Natural killer cell (primary cell): ENCODE measurements at regions not wholly inside any gene's neighbourhood (a gene's known extent, or its start where the extent isn't known, plus 50 kb on each side); places are given as distances from the start of the nearest gene placed in this dataset.

Experiments used
- ATAC-seq, 3 donors: fragments of 150-1000 bp in 2 of 3; fragments of 200-7000 bp in 1 of 3; cut with Tn5 transposase; 1 replicate in 1 of 3; 2 replicates in 2 of 3; pipeline ENCODE4 v1.10.0; 2021; ENCODE audit warnings: mild to moderate bottlenecking in 2 of 3, moderate library complexity in 2 of 3
- DNase-seq, 2 donors: peaks; one replicate each; pipeline versions ENCODE4 v3.0.0 to v3.0.0-alpha.2; 2013 to 2021; ENCODE audit warnings: mixed read lengths in 1 of 2
- H3K27ac ChIP-seq: one replicate; pipeline ENCODE4 v1.5.1; 2013; ENCODE audit warnings: mild to moderate bottlenecking, low read length
- H3K27me3 ChIP-seq: one replicate; pipeline ENCODE4 v1.6.1; 2013; ENCODE audit warnings: low read length; ENCODE audit not compliant: control insufficient read depth, insufficient read depth
- H3K36me3 ChIP-seq: one replicate; pipeline ENCODE4 v1.6.1; 2013; ENCODE audit warnings: low read length; ENCODE audit not compliant: control insufficient read depth, insufficient read depth
- H3K4me1 ChIP-seq: one replicate; pipeline ENCODE4 v1.6.1; 2013; ENCODE audit warnings: low read length; ENCODE audit not compliant: control insufficient read depth, insufficient read depth
- H3K4me3 ChIP-seq: one replicate; pipeline ENCODE4 v1.5.1; 2013; ENCODE audit warnings: low read length
- H3K9me3 ChIP-seq: one replicate; pipeline ENCODE4 v1.6.1; 2013; ENCODE audit warnings: low read length; ENCODE audit not compliant: control insufficient read depth, insufficient read depth
- H3K27ac Mint-ChIP-seq, 2 donors: one replicate each; pipeline ENCODE4 v1.8.0; 2022; ENCODE audit warnings: mild to moderate bottlenecking in 2 of 2, mixed read lengths in 2 of 2, moderate library complexity in 1 of 2
- H3K27me3 Mint-ChIP-seq, 2 donors: one replicate each; pipeline ENCODE4 v1.8.0; 2022; ENCODE audit warnings: low read depth in 2 of 2, mixed read lengths in 2 of 2
- H3K36me3 Mint-ChIP-seq: one replicate; pipeline ENCODE4 v1.8.0; 2022; ENCODE audit warnings: mixed read lengths
- H3K4me1 Mint-ChIP-seq, 2 donors: one replicate each; pipeline ENCODE4 v1.8.0; 2022; ENCODE audit warnings: mixed read lengths in 2 of 2
- H3K4me3 Mint-ChIP-seq: one replicate; pipeline ENCODE4 v1.8.0; 2022; ENCODE audit warnings: mild to moderate bottlenecking, moderate library complexity, mixed read lengths
- H3K9me3 Mint-ChIP-seq, 2 donors: one replicate each; pipeline ENCODE4 v1.8.0; 2022; ENCODE audit warnings: mixed read lengths in 2 of 2
- CTCF ChIP-seq: fragments of 200-600 bp; IDR thresholded peaks from one replicate; pipeline ENCODE4 v1.8.0; 2022; ENCODE audit warnings: antibody characterized with exemption
- WGBS: methylation state at CpG from one replicate; pipeline ENCODE4 v1.1.7; 2013; ENCODE audit warnings: missing lambda C conversion rate; ENCODE audit not compliant: insufficient coverage; 5-methylcytosine and 5-hydroxymethylcytosine counted together
- intact Hi-C: fragments of 100-400 bp; cut with micrococcal nuclease; formaldehyde crosslinking; loops from one replicate; pipeline ENCODE4 v1.14.2; 2022

GRCh38 chr21:16642353-16642752, 870.5 kb upstream of the CXADR start:
- H3K4me1 Mint-ChIP-seq = no peaks in the 10 kb centered on the region
- H3K4me1 ChIP-seq = no peaks in the 10 kb centered on the region
- WGBS = 89% methylated on average over 1 of the region's 1 CpG
- no peak for ATAC-seq
- TF ChIP-seq CTCF = no peak
- H3K36me3 ChIP-seq = no peaks in the 10 kb centered on the region
- no peak overlapping the region for H3K4me3 Mint-ChIP-seq
- H3K9me3 ChIP-seq = no peaks in the 10 kb centered on the region
- no peaks in the 10 kb centered on the region for H3K27me3 Mint-ChIP-seq
- no peaks in the 10 kb centered on the region for H3K36me3 Mint-ChIP-seq
- intact Hi-C loops = no loop called here
- no peak overlapping the region for H3K27ac ChIP-seq
- H3K4me3 ChIP-seq = no peak overlapping the region
- no peak overlapping the region for H3K27ac Mint-ChIP-seq
- DNase-seq = no peak
- peaks cover 5 to 15% of the 10 kb centered on the region in 2 donors for H3K9me3 Mint-ChIP-seq
- H3K27me3 ChIP-seq = no peaks in the 10 kb centered on the region

- Mint-ChIP-seq H3K9me3 (peaks cover 13 to 22% of the 10 kb centered on the region in 2 donors), H3K4me1 (no peaks in the 10 kb centered on the region), H3K27me3 (no peaks in the 10 kb centered on the region), H3K36me3 (no peaks in the 10 kb centered on the region), H3K4me3 (no peak overlapping the region), H3K27ac (no peak overlapping the region)
- Histone ChIP-seq H3K9me3 (no peaks in the 10 kb centered on the region), H3K27me3 (no peaks in the 10 kb centered on the region), H3K4me3 (no peak overlapping the region), H3K4me1 (no peaks in the 10 kb centered on the region), H3K27ac (no peak overlapping the region), H3K36me3 (no peaks in the 10 kb centered on the region)
- DNase-seq (no peak), ATAC-seq (no peak)
- intact Hi-C loops = no loop called here
- WGBS = 89% methylated on average over 1 of the region's 3 CpGs
- TF ChIP-seq CTCF = no peak
These were observed 868.2 kb upstream of the CXADR start for GRCh38 chr21:16644685-16645084.

GRCh38 chr21:16650714-16651366, 862.0 kb upstream of the CXADR start:
- Histone ChIP-seq H3K9me3 (no peaks in the 10 kb centered on the region), H3K4me3 (no peak overlapping the region), H3K27ac (no peak overlapping the region), H3K36me3 (no peaks in the 10 kb centered on the region), H3K27me3 (no peaks in the 10 kb centered on the region), H3K4me1 (no peaks in the 10 kb centered on the region)
- Mint-ChIP-seq H3K27me3 (no peaks in the 10 kb centered on the region), H3K9me3 (peaks cover 22% of the 10 kb centered on the region in 2 donors), H3K4me3 (no peak overlapping the region), H3K36me3 (no peaks in the 10 kb centered on the region), H3K27ac (no peak overlapping the region), H3K4me1 (no peaks in the 10 kb centered on the region)
- ATAC-seq (no peak), DNase-seq (no peak)
- intact Hi-C loops = no loop called here
- 91% methylated on average over 6 of the region's 7 CpGs for WGBS
- TF ChIP-seq CTCF = no peak

GRCh38 chr21:16651956-16652355, 860.9 kb upstream of the CXADR start:
- no peaks in the 10 kb centered on the region for H3K4me1 Mint-ChIP-seq
- Histone ChIP-seq H3K36me3 (no peaks in the 10 kb centered on the region), H3K4me3 (no peak overlapping the region), H3K4me1 (no peaks in the 10 kb centered on the region), H3K27me3 (no peaks in the 10 kb centered on the region), H3K27ac (no peak overlapping the region), H3K9me3 (no peaks in the 10 kb centered on the region)
- H3K27me3 Mint-ChIP-seq = no peaks in the 10 kb centered on the region
- 90% methylated on average over 3 of the region's 3 CpGs for WGBS
- no peak overlapping the region for H3K27ac Mint-ChIP-seq
- TF ChIP-seq CTCF = no peak
- peaks cover 22 to 23% of the 10 kb centered on the region in 2 donors for H3K9me3 Mint-ChIP-seq
- ATAC-seq (no peak), DNase-seq (no peak)
- H3K36me3 Mint-ChIP-seq = no peaks in the 10 kb centered on the region
- intact Hi-C loops = no loop called here
- H3K4me3 Mint-ChIP-seq = no peak overlapping the region
